ENCODE measurements at regions not wholly inside any gene's neighbourhood (a gene's known extent, or its start where the extent isn't known, plus 50 kb on each side); places are given as distances from the start of the nearest gene placed in this dataset.

DNA sequence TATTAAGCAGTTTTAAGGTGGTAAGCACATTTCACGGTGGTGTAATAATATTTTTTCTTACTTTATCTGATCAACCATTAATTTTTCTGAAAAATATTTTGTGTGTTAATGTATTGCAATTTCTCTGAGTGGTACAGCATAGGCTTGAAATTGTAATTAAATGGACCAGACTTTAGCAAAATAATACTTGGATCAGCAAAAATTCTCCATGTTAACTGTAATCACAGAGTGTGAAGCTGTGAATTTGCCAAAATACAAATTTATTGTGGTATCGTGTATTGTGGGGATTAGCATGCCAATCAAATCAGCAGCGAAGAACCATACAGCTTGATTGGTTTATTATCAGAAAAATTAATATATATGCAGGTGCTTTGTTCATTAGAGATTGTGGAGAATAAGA is 1088.9 kb upstream of the GYPC start:
- TF ChIP-seq, protein P1, sequence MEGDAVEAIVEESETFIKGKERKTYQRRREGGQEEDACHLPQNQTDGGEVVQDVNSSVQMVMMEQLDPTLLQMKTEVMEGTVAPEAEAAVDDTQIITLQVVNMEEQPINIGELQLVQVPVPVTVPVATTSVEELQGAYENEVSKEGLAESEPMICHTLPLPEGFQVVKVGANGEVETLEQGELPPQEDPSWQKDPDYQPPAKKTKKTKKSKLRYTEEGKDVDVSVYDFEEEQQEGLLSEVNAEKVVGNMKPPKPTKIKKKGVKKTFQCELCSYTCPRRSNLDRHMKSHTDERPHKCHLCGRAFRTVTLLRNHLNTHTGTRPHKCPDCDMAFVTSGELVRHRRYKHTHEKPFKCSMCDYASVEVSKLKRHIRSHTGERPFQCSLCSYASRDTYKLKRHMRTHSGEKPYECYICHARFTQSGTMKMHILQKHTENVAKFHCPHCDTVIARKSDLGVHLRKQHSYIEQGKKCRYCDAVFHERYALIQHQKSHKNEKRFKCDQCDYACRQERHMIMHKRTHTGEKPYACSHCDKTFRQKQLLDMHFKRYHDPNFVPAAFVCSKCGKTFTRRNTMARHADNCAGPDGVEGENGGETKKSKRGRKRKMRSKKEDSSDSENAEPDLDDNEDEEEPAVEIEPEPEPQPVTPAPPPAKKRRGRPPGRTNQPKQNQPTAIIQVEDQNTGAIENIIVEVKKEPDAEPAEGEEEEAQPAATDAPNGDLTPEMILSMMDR (IDR thresholded peaks at IDR 0.05) = no peak
- no peak for TF ChIP-seq ZFX (IDR thresholded peaks at IDR 0.05; ENCODE audit: borderline replicate concordance)

Measured in 22Rv1 (cell line).